Dendritic cell treated with granulocyte-macrophage colony-stimulating factor and Interleukin-4, amounts not matched to agents 40 ng/mL and 50 ng/mL, for 4 days (primary cell): ENCODE measurements at regions not wholly inside any gene's neighbourhood (a gene's known extent, or its start where the extent isn't known, plus 50 kb on each side); places are given as distances from the start of the nearest gene placed in this dataset.
"Not testable (repeated sequence)": the region's sequence is repeated elsewhere in the genome, so short reads cannot be mapped to it uniquely, and the experiment has no call there.

Experiments used
- H3K27ac Mint-ChIP-seq: one replicate; pipeline ENCODE4 v1.8.0; 2022; ENCODE audit warnings: mild to moderate bottlenecking, mixed read lengths
- H3K27me3 Mint-ChIP-seq: one replicate; pipeline ENCODE4 v1.8.0; 2022; ENCODE audit warnings: mild to moderate bottlenecking, mixed read lengths
- H3K36me3 Mint-ChIP-seq: one replicate; pipeline ENCODE4 v1.8.0; 2022; ENCODE audit warnings: low read depth, mixed read lengths
- H3K4me1 Mint-ChIP-seq: one replicate; pipeline ENCODE4 v1.8.0; 2022; ENCODE audit warnings: low read depth, mixed read lengths
- H3K4me3 Mint-ChIP-seq: one replicate; pipeline ENCODE4 v1.8.0; 2022; ENCODE audit warnings: mild to moderate bottlenecking, moderate library complexity, mixed read lengths
- H3K9me3 Mint-ChIP-seq: one replicate; pipeline ENCODE4 v1.8.0; 2022; ENCODE audit warnings: mixed read lengths
- intact Hi-C: fragments of 100-400 bp; cut with micrococcal nuclease; formaldehyde crosslinking; loops from one replicate; pipeline ENCODE4 v1.15.0; 2022

- no peak overlapping the region for H3K4me3 Mint-ChIP-seq
- intact Hi-C loops, result no loop called here
- H3K27ac Mint-ChIP-seq, result no peak overlapping the region
- no peaks in the 10 kb centered on the region for H3K4me1 Mint-ChIP-seq
- no peaks in the 10 kb centered on the region for H3K27me3 Mint-ChIP-seq
- H3K36me3 Mint-ChIP-seq, result no peaks in the 10 kb centered on the region
- H3K9me3 Mint-ChIP-seq, result peaks cover 22% of the 10 kb centered on the region
These were observed 169.6 kb upstream of the ZNF804B start for GRCh38 chr7:88589927-88590326.

DNA sequence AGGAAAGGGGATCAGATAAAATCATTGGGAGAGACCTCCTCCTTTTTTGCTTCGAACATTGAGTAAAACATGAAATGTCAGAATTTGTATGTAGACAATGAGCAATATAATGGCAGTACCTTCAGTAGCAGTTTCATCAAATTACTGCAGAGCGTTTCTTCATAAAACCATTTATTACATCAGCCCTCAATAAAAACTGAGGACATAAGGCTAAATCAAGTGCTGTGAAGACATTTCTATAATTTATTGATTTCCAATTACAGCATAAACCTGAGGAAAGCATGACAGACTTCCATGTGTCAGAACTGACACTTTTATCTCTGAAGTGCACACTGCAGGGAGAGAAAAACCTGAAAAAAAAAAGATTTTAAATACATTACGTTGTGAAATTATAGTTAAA is 172.6 kb upstream of the ZNF804B start:
- intact Hi-C loops, result no loop called here
- no peak overlapping the region for H3K4me3 Mint-ChIP-seq
- H3K27me3 Mint-ChIP-seq, result no peaks in the 10 kb centered on the region
- no peak overlapping the region for H3K27ac Mint-ChIP-seq
- H3K4me1 Mint-ChIP-seq, result no peaks in the 10 kb centered on the region
- peaks cover 12% of the 10 kb centered on the region for H3K9me3 Mint-ChIP-seq
- H3K36me3 Mint-ChIP-seq, result no peaks in the 10 kb centered on the region

DNA sequence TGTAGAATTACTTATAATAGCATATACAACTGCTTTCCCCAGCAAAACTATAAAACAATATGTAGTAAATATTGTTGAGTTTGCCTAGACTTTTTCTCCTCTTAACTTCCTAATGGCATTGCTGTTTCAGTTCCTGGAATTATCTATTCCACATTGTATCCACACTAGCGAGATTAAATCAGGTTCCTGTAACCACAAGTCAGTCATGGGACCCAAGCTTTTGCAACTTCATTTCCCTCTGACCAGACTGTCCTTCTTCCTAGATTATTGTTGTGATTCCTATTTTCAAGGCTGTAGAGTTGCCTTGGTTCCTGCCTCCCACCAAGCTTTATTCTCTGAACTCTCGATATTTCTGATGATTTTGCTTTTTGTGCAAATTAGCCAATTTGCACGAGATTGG is 173.3 kb upstream of the ZNF804B start:
- no peak overlapping the region for H3K27ac Mint-ChIP-seq
- no peak overlapping the region for H3K4me3 Mint-ChIP-seq
- intact Hi-C loops, result no loop called here
- H3K9me3 Mint-ChIP-seq, result peaks cover 6% of the 10 kb centered on the region
- no peaks in the 10 kb centered on the region for H3K36me3 Mint-ChIP-seq
- H3K4me1 Mint-ChIP-seq, result no peaks in the 10 kb centered on the region
- no peaks in the 10 kb centered on the region for H3K27me3 Mint-ChIP-seq

GRCh38 chr7:88576720-88577119 is 182.8 kb upstream of the ZNF804B start:
- H3K27ac Mint-ChIP-seq, result no peak overlapping the region
- no peaks in the 10 kb centered on the region for H3K36me3 Mint-ChIP-seq
- H3K4me1 Mint-ChIP-seq, result no peaks in the 10 kb centered on the region
- intact Hi-C loops, result no loop called here
- no peak overlapping the region for H3K4me3 Mint-ChIP-seq
- H3K9me3 Mint-ChIP-seq, result no peaks in the 10 kb centered on the region
- H3K27me3 Mint-ChIP-seq, result no peaks in the 10 kb centered on the region

DNA sequence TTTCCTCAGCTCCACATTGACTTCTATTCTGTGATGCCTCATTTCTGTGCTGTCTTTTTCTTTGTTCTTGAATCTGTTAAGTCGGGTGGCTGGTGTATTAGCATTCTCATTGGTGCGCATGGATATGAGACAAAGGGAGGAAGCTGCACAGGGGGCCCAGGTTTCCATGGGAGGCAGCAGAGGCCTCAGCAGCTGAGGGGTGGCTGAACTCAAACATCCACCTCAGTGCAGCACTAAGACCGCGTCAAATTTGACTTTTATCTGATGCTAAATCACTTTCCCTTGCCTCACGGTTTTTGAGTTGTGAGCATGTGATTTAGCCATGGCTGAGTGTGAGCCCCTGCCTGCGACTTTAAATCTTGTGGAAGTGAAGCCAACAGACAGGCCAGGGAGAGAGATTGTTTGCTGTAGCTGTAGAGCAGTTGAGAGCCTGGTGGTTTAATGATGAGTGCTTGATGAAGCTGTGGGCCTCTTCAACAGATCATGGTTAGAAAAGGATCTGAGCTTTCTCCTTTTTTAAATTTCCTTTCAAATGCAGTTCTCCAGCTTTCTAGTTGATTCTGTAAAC is 193.3 kb upstream of the ZNF804B start:
- Mint-ChIP-seq H3K27ac (no peak overlapping the region), H3K36me3 (no peaks in the 10 kb centered on the region), H3K27me3 (no peaks in the 10 kb centered on the region), H3K4me1 (no peaks in the 10 kb centered on the region), H3K4me3 (no peak overlapping the region), H3K9me3 (no peaks in the 10 kb centered on the region)
- intact Hi-C loops, result no loop called here

DNA sequence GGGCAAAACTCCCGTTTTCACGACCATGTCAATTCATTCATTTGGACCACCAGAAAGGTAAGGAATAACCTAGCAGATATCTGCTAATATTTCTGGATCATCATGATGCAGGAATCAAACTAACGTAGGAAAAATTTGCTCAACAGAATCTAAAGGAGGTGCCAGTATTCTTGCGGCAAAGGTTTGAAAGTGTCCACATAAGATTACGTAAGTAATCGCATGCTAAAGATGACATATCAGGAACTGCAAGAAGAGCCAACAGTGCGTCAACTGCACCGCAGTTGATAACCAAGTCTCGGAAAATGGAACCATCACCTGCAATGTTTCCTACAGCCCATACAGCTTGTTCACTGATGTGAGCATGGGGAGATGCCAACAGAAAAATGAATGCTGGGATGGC is 194.1 kb upstream of the ZNF804B start:
- Mint-ChIP-seq H3K36me3 (no peaks in the 10 kb centered on the region), H3K27ac (no peak overlapping the region), H3K27me3 (no peaks in the 10 kb centered on the region), H3K4me3 (no peak overlapping the region), H3K9me3 (no peaks in the 10 kb centered on the region), H3K4me1 (no peaks in the 10 kb centered on the region)
- intact Hi-C loops, result no loop called here

- intact Hi-C loops, H3K27ac Mint-ChIP-seq, H3K36me3 Mint-ChIP-seq, H3K4me1 Mint-ChIP-seq, H3K27me3 Mint-ChIP-seq, H3K4me3 Mint-ChIP-seq: not testable (repeated sequence)
- peaks cover 48% of the 10 kb centered on the region for H3K9me3 Mint-ChIP-seq
These were observed 203.1 kb upstream of the ZNF804B start for GRCh38 chr7:88556441-88556840.

DNA sequence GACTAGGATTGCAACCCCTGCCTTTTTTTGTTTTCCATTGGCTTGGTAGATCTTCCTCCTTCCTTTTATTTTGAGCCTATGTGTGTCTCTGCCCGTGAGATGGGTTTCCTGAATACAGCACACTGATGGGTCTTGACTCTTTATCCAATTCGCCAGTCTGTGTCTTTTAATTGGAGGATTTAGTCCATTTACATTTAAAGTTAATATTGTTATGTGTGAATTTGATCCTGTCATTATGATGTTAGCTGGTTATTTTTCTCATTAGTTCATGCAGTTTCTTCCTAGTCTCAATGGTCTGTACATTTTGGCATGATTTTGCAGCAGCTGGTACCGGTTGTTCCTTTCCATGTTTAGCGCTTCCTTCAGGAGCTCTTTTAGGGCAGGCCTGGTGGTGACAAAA is 204.7 kb upstream of the ZNF804B start:
- H3K27ac Mint-ChIP-seq, H3K4me3 Mint-ChIP-seq, H3K27me3 Mint-ChIP-seq, H3K36me3 Mint-ChIP-seq, H3K4me1 Mint-ChIP-seq, intact Hi-C loops: not testable (repeated sequence)
- peaks cover 48% of the 10 kb centered on the region for H3K9me3 Mint-ChIP-seq

GRCh38 chr7:88548399-88548798 is 211.1 kb upstream of the ZNF804B start:
- H3K27ac Mint-ChIP-seq, result no peak overlapping the region
- no peaks in the 10 kb centered on the region for H3K27me3 Mint-ChIP-seq
- intact Hi-C loops, result loop anchor here (5.0 kb wide), 1 partner anchor 1074 kb away; no protein-coding TSS in a partner anchor
- no peak overlapping the region for H3K4me3 Mint-ChIP-seq
- H3K36me3 Mint-ChIP-seq, result no peaks in the 10 kb centered on the region
- H3K9me3 Mint-ChIP-seq, result peaks cover 28% of the 10 kb centered on the region
- H3K4me1 Mint-ChIP-seq, result no peaks in the 10 kb centered on the region

DNA sequence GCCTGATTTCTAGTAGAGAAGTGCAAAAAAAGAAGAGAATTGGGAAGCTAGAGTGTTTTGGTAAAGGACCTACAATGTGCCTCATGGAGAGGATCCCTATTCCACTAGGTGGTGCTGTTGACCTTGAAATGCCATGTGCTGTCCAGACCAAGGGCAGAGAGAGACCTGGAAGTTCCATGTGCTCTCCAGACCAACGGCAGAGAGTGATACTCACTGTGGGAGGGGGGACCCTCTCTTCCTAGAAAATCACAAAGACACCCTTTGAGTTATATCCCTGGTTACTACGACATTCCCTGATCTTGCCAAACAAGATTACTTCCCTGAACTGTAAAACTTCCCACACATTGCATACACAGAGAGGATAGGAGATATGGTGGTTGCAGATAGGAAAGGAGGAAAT is 212.7 kb upstream of the ZNF804B start:
- H3K27me3 Mint-ChIP-seq, result no peaks in the 10 kb centered on the region
- intact Hi-C loops, result loop anchor here (5.0 kb wide), 1 partner anchor 1075 kb away; no protein-coding TSS in a partner anchor
- no peaks in the 10 kb centered on the region for H3K36me3 Mint-ChIP-seq
- no peak overlapping the region for H3K27ac Mint-ChIP-seq
- no peak overlapping the region for H3K4me3 Mint-ChIP-seq
- H3K4me1 Mint-ChIP-seq, result no peaks in the 10 kb centered on the region
- peaks cover 28% of the 10 kb centered on the region for H3K9me3 Mint-ChIP-seq

GRCh38 chr7:88545663-88546062 is 213.8 kb upstream of the ZNF804B start:
- H3K4me3 Mint-ChIP-seq, result no peak overlapping the region

DNA sequence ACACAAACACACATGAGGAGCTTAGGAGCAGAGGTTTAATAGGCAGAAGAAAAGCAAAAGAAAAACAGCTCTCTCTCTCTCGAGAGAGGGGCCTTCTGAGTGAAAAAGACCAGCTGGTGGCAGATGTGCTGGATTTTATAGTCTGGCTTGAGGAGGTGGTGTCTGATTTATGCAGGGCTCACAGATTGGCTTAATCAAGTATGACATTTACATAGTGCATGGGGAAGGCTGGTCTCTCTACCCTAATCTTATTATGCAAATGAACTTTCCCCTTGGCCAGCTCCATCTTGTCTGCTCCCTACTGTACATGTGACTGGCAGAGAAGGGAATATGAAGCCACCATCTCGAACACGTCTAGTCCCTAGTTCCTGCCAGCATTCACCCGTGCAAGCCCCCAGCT is 219.5 kb upstream of the ZNF804B start:
- Mint-ChIP-seq H3K27ac (no peak overlapping the region), H3K36me3 (no peaks in the 10 kb centered on the region), H3K27me3 (no peaks in the 10 kb centered on the region), H3K4me1 (no peaks in the 10 kb centered on the region), H3K9me3 (peaks cover 45% of the 10 kb centered on the region), H3K4me3 (no peak overlapping the region)
- intact Hi-C loops, result no loop called here

More at GRCh38 chr7:88545663-88546062, 213.8 kb upstream of the ZNF804B start:
- Mint-ChIP-seq H3K9me3 (peaks cover 37% of the 10 kb centered on the region), H3K27ac (no peak overlapping the region), H3K27me3 (no peaks in the 10 kb centered on the region), H3K4me1 (no peaks in the 10 kb centered on the region), H3K36me3 (no peaks in the 10 kb centered on the region)
- intact Hi-C loops, result loop anchor here (5.0 kb wide), 1 partner anchor 1077 kb away; no protein-coding TSS in a partner anchor

- Mint-ChIP-seq H3K4me1 (no peaks in the 10 kb centered on the region), H3K27me3 (no peaks in the 10 kb centered on the region), H3K9me3 (peaks cover 43% of the 10 kb centered on the region), H3K36me3 (no peaks in the 10 kb centered on the region), H3K27ac (no peak overlapping the region), H3K4me3 (no peak overlapping the region)
- intact Hi-C loops, result no loop called here
These were observed 220.0 kb upstream of the ZNF804B start for GRCh38 chr7:88539518-88539917.

DNA sequence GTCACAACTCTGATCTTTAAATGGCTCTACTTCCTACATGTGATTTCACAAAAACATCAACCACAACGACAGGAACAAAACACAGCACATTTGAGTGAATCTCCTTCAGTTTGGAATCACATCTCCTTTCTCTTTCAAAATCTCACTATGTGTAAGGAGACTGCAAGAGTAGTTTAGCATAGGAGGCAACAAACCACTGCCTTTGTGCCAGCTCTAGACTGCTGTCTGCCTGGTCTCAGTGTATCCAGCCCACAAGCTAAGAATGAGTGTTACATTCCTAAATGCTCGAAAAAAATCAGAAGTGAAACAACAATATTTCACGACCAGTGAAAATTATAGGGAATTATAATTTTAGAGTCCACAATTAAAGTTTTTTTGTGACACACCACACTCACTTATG is 217.0 kb upstream of the STEAP4 start:
- Mint-ChIP-seq H3K4me3 (no peak overlapping the region), H3K9me3 (peaks cover 8% of the 10 kb centered on the region), H3K36me3 (no peaks in the 10 kb centered on the region), H3K27me3 (no peaks in the 10 kb centered on the region), H3K27ac (no peak overlapping the region), H3K4me1 (no peaks in the 10 kb centered on the region)
- intact Hi-C loops, result no loop called here

DNA sequence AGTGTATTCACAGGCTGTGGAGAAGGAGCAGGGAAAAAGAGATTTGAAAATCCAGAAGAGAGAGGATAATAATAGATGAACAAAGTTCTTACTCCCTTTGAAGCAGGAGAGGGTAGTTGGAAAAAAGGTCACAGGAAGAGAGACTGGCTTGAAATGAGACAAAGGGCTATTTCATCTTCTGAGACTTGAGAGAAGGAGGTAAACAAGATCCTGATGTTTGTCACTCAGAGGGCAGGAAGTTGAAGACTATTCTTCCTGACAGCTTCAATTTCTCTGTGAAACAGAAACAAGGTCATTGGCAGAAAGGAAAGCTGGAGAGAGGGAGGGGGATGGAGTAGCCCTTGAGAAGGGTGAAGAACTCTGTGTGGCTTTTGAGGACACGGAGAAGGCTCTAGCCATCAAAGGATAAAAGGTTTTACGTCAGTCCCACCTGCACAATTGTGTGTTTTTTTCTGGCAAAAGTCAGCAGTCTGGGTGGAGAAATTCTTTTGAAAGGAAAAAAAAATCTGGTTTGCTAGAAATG is 216.1 kb upstream of the STEAP4 start:
- Mint-ChIP-seq H3K36me3 (no peaks in the 10 kb centered on the region), H3K27ac (no peak overlapping the region), H3K4me3 (no peak overlapping the region), H3K27me3 (no peaks in the 10 kb centered on the region), H3K9me3 (peaks cover 8% of the 10 kb centered on the region), H3K4me1 (no peaks in the 10 kb centered on the region)
- intact Hi-C loops, result no loop called here
